EL (cell line): ENCODE measurements at regions not wholly inside any gene's neighbourhood (a gene's known extent, or its start where the extent isn't known, plus 50 kb on each side); places are given as distances from the start of the nearest gene placed in this dataset.
A peak's percentile ranks its signal among the peaks of the same experiment; 100 is the strongest.
"Not testable (repeated sequence)": the region's sequence is repeated elsewhere in the genome, so short reads cannot be mapped to it uniquely, and the experiment has no call there.

Experiments
- DNase-seq: peaks from one replicate; pipeline ENCODE4 v3.0.0-alpha.2; 2016

- DNase-seq, result no peak
These were observed 52.3 kb upstream of the FAT4 start for GRCh38 chr4:125262502-125262901.

DNA sequence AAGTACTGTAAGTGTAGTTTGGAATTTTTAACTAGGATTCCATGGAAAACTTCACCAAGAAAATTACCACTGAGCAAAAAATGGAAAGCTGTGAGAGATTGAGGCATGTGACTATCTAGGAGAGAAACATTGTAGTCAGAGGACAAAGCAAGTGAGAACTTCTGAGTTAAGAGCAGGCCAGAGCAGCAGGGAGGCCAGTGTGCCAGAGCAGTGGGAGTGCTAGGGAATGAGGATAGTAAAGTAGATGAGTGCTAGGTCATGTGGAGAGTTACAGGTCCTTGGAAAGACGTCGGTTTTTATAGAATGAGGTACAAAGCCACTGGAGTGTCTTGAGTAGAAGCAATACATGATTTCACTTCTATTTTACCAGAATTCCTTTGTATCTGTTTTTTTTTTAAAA lies 52.7 kb upstream of the FAT4 start:
- DNase-seq, result no peak

GRCh38 chr4:125254106-125254505 lies 60.6 kb upstream of the FAT4 start:
- DNase-seq, result peak; percentile 40

- DNase-seq, result peak; percentile 31
These were observed 69.8 kb upstream of the FAT4 start for GRCh38 chr4:125244848-125245450.

- DNase-seq, result peak; percentile 10
These were observed 70.9 kb upstream of the FAT4 start for GRCh38 chr4:125243789-125244397.

- DNase-seq, result no peak
These were observed 78.8 kb upstream of the FAT4 start for GRCh38 chr4:125235971-125236370.

- peak; percentile 13 for DNase-seq
These were observed 83.1 kb upstream of the FAT4 start for GRCh38 chr4:125231661-125232060.

- no peak for DNase-seq
These were observed 85.1 kb upstream of the FAT4 start for GRCh38 chr4:125229596-125230058.

- no peak for DNase-seq
These were observed 88.9 kb upstream of the FAT4 start for GRCh38 chr4:125225806-125226205.

GRCh38 chr4:125200556-125200955 lies 114.2 kb upstream of the FAT4 start:
- DNase-seq, result no peak

DNA sequence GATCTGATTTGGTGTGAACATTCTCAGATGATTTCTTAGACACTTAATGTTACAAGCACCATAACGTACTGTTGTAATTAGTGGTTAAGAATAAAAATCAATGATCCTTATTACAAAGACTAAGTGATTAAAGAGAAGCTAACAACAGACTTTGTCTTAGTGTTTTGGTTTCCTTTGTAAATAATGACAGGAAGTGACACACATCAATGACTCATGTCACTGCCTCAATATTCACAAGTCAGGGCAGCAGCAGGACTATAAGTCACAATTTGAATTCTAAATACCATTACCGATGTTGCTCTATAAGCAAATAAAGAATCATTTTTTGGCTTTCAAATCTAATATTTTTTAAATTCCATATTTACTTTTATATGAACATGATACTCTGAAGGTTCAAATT lies 115.8 kb upstream of the FAT4 start:
- peak; percentile 44 for DNase-seq

DNA sequence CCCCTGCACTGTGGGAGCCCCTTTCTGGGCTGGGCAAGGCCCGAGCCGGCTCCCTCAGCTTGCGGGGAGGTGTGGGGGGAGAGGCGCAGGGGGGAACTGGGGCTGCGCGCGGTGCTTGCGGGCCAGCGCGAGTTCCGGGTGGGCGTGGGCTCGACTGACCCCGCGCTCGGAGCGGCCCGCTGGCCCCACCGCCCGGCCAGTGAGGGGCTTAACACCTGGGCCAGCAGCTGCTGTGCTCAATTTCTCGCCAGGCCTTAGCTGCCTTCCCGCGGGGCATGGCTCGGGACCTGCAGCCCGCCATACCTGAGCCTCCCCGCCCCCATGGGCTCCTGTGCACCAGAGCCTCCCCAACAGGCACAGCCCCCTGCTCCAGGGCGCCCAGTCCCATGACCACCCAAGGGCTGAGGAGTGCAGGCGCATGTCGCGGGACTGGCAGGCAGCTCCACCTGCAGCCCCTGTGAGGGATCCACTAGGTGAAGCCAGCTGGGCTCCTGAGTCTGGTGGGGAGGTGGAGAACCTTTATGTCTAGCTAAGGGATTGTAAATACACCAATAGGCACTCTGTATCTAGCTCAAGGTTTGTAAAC lies 122.8 kb upstream of the FAT4 start:
- DNase-seq, result not testable (repeated sequence)

DNA sequence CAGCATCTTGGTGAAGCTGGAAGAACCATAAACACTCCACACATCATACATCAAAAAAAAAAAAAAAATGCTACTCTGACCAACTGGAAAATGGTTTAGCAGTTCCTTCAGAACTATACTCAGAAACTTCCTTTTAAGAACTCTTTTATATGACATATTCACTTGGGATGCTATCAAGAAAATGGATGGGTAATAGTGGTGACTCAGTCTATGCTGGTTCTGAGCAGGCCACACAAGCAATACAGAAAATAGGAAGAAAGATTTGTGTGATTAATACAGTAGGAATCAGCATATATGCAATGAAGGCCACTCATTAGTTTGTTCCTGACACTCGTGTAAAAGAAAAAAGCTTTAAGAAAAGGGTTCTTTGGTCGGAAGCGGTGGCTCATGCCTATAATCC lies 123.5 kb upstream of the FAT4 start:
- peak; percentile 62 for DNase-seq

DNA sequence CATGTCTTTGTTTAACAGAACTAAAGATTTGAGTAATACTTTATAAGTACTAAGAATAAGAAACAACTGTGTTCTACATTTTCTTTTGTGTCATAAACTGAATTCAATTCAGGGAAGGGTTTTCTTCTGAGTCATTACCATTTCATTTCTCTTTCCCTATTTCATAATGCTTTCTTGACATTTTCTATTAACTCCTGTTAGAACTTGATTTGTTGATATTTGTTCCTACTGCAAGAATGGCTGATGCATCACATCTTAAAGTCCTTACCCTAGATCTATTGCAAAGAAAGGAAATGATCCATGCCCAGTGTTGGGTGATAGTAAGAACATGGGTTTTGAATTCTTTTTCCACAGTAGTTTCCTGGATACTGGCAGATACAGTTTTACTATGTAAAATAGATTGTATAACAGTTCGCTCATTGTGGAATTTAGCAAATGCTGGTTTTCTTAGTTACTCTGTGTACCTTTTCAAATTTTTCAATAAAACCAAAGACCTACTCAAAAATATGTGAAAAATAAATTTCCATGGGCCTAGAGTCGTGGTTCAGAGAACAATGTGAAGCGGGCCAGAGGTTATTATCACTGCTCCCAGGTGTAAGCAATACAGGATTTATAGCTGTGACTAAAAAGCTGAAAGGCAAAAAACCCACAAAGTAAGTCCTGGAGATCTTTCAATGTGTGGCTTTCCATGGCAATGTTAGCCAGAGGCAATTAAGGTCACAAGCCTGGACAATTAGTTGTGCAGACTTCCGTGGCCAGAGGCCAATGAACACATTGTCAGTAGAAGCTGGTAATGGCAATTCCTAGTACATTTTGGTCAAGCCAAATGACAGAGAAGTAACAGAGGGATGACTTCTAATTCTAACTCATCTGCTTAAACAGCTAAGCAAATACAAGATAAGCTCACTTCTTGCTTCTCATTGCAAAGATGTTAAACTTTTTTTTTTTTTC lies 127.3 kb upstream of the FAT4 start:
- peak; percentile 77 for DNase-seq

DNA sequence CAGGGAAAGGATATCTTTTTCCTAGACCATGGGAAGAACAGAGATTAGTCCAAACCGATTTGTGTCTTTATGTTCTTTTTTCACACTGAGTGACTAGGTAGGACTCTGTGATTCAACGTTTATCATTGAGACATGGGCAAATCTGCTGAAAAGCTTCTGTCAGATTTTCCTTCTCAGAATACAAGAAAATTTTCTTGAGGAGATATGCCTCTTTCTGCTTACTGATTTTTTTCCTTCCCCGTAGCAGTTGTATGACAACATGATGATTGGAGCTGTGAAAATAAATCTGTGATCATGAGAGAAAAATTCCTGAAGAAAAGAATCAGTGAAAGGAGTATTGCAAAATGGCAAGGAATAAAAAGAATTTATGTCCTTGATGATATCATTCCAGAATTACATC lies 130.6 kb upstream of the FAT4 start:
- DNase-seq, result peak; percentile 4

GRCh38 chr4:125181804-125182203 lies 133.0 kb upstream of the FAT4 start:
- no peak for DNase-seq

DNA sequence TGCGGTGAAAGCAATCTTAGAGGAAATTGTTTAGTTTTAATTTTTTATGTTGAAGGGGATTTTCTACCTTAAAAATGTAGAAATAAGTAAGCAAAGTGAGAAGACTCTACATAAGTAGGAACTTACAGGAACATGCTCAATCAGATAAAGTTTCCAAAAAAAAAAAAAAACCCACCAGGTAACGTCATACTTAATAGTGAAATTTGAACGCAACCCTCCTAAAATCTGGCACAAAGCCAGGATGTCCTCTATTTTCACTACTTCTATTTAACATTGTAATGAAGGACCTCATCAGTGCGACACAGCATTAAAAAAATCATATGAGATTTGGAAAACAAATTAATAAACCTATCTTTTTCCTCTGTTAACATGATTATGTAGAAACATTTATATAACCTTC lies 135.0 kb upstream of the FAT4 start:
- no peak for DNase-seq

DNA sequence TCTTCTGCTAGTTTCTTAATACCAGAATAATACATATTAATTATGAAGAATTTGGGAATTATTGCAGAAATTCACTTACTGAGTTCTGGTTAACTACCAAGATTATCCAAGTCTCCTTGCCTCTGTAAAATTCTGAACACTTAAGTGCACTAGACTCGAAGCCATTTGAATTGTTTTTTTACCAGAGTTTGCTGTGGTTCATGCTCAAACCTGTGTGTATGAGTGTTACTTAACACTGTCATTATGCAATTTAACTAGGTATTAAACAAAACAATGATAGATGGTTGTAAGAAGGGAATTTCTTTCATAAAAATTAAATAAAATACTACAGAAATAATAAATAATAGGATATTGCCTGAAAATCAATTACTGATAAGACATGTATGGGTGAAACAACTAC lies 145.6 kb upstream of the FAT4 start:
- DNase-seq, result no peak

GRCh38 chr4:125168531-125168930 lies 146.2 kb upstream of the FAT4 start:
- peak; percentile 58 for DNase-seq

DNA sequence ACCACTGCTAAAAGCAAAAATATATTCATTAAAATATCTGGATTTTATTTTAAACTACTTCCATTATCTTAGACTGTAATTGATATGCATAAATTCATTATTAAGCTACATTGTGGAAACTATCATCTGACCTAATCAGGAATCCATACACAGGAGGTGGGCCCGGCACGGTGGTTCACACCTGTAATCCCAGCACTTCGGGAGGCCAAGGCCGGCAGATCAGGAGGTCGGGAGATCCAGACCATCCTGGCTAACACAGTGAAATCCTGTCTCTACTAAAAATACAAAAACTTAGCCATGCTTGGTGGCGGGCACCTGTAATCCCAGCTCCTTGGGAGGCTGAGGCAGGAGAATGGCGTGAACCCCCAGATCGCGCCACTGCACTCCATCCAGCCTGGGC lies 148.7 kb upstream of the FAT4 start:
- DNase-seq, result not testable (repeated sequence)

GRCh38 chr4:125159001-125159400 lies 155.8 kb upstream of the FAT4 start:
- DNase-seq, result no peak

GRCh38 chr4:125155251-125155650 lies 159.5 kb upstream of the FAT4 start:
- DNase-seq, result no peak

- DNase-seq, result peak; percentile 26
These were observed 173.7 kb upstream of the FAT4 start for GRCh38 chr4:125140966-125141495.
